NT2/D1 (cell line): ENCODE measurements at regions not wholly inside any gene's neighbourhood (a gene's known extent, or its start where the extent isn't known, plus 50 kb on each side); places are given as distances from the start of the nearest gene placed in this dataset.

Experiments
- DNase-seq: peaks from one replicate; pipeline ENCODE4 v3.0.0-alpha.2; 2011; ENCODE audit warnings: low read depth, low spot score
- H3K27me3 ChIP-seq: 2 replicates; pipeline ENCODE4 v1.6.0; 2011; ENCODE audit warnings: mild to moderate bottlenecking; ENCODE audit not compliant: insufficient read length, insufficient read depth
- H3K36me3 ChIP-seq: 2 replicates; pipeline ENCODE4 v1.6.1; 2011; ENCODE audit warnings: mild to moderate bottlenecking, low read length, mixed read lengths; ENCODE audit not compliant: insufficient read depth, insufficient read length
- H3K4me1 ChIP-seq: 2 replicates; pipeline ENCODE4 v1.5.1; 2011; ENCODE audit not compliant: insufficient read depth, insufficient read length
- H3K4me3 ChIP-seq: 2 replicates; pipeline ENCODE4 v1.5.1; 2011; ENCODE audit warnings: low read depth; ENCODE audit not compliant: insufficient read length
- H3K9ac ChIP-seq: 2 replicates; pipeline ENCODE4 v1.6.0; 2011; ENCODE audit warnings: low read depth; ENCODE audit not compliant: insufficient read length
- H3K9me3 ChIP-seq: 2 replicates; pipeline ENCODE4 v1.5.1; 2011; ENCODE audit warnings: mild to moderate bottlenecking, low read length; ENCODE audit not compliant: insufficient read depth
- SUZ12 ChIP-seq: IDR thresholded peaks from 2 replicates; pipeline ENCODE4 v1.6.1; 2011; ENCODE audit not compliant: insufficient read length, insufficient read depth; ENCODE audit errors: extremely low read depth
- YY1 ChIP-seq: IDR thresholded peaks from 2 replicates; pipeline ENCODE4 v1.6.1; 2011; ENCODE audit not compliant: insufficient read length, insufficient read depth
- ZNF274 ChIP-seq: IDR thresholded peaks from 2 replicates; pipeline ENCODE4 v1.6.1; 2011; ENCODE audit warnings: mild to moderate bottlenecking, low read depth, low read length

GRCh38 chr7:130865408-130866236 lies 131.6 kb upstream of the KLF14 start:
- Histone ChIP-seq H3K9ac (no peak overlapping the region), H3K4me3 (no peak overlapping the region), H3K9me3 (peaks cover 6% of the 10 kb centered on the region; the same call in 1 of the 2 replicates), H3K27me3 (no peaks in the 10 kb centered on the region), H3K4me1 (no peaks in the 10 kb centered on the region), H3K36me3 (no peaks in the 10 kb centered on the region)
- no peak for TF ChIP-seq YY1
- TF ChIP-seq ZNF274, result no peak
- TF ChIP-seq SUZ12, result no peak
- peak; percentile 65 for DNase-seq

DNA sequence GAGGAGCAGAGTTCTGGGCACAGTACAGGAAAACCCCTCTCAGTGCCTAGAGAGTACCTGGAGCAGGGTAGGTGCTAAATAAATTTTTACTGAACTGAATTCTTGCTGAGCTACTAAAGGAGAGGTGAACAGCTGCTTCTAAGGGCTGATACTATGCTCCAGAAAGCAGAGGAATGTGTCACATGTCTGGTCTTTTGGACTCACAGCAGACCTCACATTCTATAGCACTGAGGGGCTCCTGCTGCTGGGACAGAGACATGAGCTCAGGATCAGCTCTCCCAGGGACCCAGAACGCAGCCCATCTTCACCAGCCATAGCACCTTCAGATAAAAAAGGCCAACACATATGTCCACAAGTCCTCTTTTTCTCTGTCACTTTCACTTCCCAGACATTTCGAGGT lies 133.0 kb upstream of the KLF14 start:
- Histone ChIP-seq H3K9ac (no peak overlapping the region), H3K4me1 (no peaks in the 10 kb centered on the region), H3K36me3 (no peaks in the 10 kb centered on the region), H3K27me3 (no peaks in the 10 kb centered on the region), H3K4me3 (no peak overlapping the region), H3K9me3 (no peaks in the 10 kb centered on the region)
- TF ChIP-seq YY1, result no peak
- TF ChIP-seq SUZ12, result no peak
- TF ChIP-seq ZNF274, result no peak
- DNase-seq, result no peak

GRCh38 chr7:130867581-130868136 lies 133.7 kb upstream of the KLF14 start:
- H3K36me3 ChIP-seq, result peaks cover 4% of the 10 kb centered on the region
- no peaks in the 10 kb centered on the region for H3K9me3 ChIP-seq
- no peaks in the 10 kb centered on the region for H3K4me1 ChIP-seq
- DNase-seq, result no peak
- TF ChIP-seq ZNF274 (no peak), SUZ12 (no peak), YY1 (no peak)
- H3K27me3 ChIP-seq, result no peaks in the 10 kb centered on the region
- H3K9ac ChIP-seq, result no peak overlapping the region
- H3K4me3 ChIP-seq, result no peak overlapping the region

GRCh38 chr7:130868139-130868538 lies 134.1 kb upstream of the KLF14 start:
- no peak for DNase-seq
- no peak overlapping the region for H3K9ac ChIP-seq
- TF ChIP-seq SUZ12, result no peak
- no peak for TF ChIP-seq YY1
- TF ChIP-seq ZNF274, result no peak

GRCh38 chr7:130869918-130870317 lies 135.9 kb upstream of the KLF14 start:
- Histone ChIP-seq H3K4me1 (no peaks in the 10 kb centered on the region), H3K4me3 (no peak overlapping the region), H3K9ac (no peak overlapping the region), H3K36me3 (peaks cover 4% of the 10 kb centered on the region), H3K27me3 (no peaks in the 10 kb centered on the region), H3K9me3 (no peaks in the 10 kb centered on the region)
- no peak for TF ChIP-seq YY1
- no peak for TF ChIP-seq SUZ12
- TF ChIP-seq ZNF274, result no peak
- DNase-seq, result no peak

More at GRCh38 chr7:130868139-130868538, 134.1 kb upstream of the KLF14 start:
- Histone ChIP-seq H3K4me1 (no peaks in the 10 kb centered on the region), H3K27me3 (no peaks in the 10 kb centered on the region), H3K36me3 (peaks cover 4% of the 10 kb centered on the region), H3K4me3 (no peak overlapping the region), H3K9me3 (no peaks in the 10 kb centered on the region)

DNA sequence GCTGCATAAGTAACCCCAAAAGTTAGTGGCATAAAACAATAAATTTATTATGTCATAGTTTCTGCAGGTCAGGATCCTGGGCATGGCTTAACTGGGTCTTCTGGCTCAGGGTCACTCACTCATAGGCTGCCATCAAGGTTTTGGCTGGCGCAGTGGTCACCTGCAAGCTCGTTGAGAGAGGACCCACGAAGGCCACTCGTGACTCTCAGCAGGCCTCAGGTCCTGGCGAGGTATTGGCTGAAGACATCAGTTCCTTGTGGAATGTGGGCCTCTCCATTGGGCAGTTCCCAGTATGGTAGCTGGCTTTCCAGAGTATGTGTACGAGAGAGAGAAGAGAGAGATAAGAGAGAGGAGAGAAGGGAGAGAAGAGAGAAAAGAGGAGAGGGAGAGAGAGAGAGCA lies 138.3 kb upstream of the KLF14 start:
- H3K4me1 ChIP-seq, result no peaks in the 10 kb centered on the region
- H3K36me3 ChIP-seq, result peaks cover 4% of the 10 kb centered on the region
- H3K27me3 ChIP-seq, result no peaks in the 10 kb centered on the region
- H3K9ac ChIP-seq, result no peak overlapping the region
- no peak overlapping the region for H3K4me3 ChIP-seq
- DNase-seq, result no peak
- TF ChIP-seq YY1 (no peak), ZNF274 (no peak), SUZ12 (no peak)
- H3K9me3 ChIP-seq, result no peaks in the 10 kb centered on the region

DNA sequence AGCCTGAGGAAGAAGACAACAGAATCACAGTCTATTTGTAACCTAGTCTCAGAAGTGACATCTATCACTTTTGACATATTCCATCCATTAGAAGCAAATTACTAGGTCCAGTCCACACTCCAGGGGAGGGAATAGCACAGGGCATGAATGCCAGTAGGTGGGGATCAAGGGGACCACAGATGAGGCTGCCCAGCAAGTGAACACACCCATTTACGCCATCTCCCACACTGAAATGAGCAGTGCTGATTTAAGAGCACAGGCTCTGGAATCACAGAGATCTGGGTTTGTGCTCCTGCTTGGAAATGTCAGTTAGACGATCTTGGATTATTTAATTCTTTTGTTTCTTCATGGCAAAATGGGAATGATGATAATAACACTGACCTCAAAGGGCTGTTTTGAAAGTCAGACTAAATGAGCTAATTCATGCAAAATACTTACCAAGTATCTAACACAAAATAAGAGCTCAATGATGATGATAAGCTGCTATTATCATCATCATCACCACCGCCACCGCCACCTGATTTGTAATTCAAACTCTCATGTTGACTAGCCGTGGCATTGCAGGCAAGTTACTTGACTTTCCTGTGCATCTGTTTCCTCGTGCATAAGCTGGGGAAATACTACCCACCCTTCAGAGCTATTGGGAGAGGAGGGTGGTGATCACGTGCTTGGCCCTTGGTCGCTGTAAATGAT lies 138.9 kb upstream of the KLF14 start:
- H3K36me3 ChIP-seq, result peaks cover 4% of the 10 kb centered on the region
- H3K9ac ChIP-seq, result no peak overlapping the region
- no peak for DNase-seq
- H3K9me3 ChIP-seq, result no peaks in the 10 kb centered on the region
- TF ChIP-seq ZNF274 (no peak), SUZ12 (no peak), YY1 (no peak)
- H3K27me3 ChIP-seq, result no peaks in the 10 kb centered on the region
- H3K4me1 ChIP-seq, result no peaks in the 10 kb centered on the region
- no peak overlapping the region for H3K4me3 ChIP-seq
